NCI-H146 (cell line): ENCODE measurements at regions not wholly inside any gene's neighbourhood (a gene's known extent, or its start where the extent isn't known, plus 50 kb on each side); places are given as distances from the start of the nearest gene placed in this dataset.
"Not testable (repeated sequence)": the region's sequence is repeated elsewhere in the genome, so short reads cannot be mapped to it uniquely, and the experiment has no call there.

Source experiments
- DNase-seq: peaks from one replicate; lab custom pipeline; 2025; lab: John Stamatoyannopoulos, UW

- DNase-seq = no peak
Observed at GRCh38 chr5:91937121-91937520, 554.0 kb upstream of the ARRDC3 start.

DNA sequence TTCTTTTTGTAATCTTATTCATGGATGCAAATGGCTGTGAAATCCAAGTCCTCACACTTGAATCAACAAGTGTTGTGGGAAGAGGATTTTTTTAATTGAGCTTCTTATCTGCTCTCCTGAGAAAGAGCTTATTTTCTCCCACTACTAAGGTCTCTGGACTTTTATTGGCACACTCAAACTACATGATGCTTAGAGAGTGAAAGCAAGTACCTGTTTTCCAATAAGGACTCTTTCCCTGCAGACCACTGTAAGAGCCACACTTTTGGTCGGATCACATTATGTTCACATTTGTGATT lies 546.4 kb upstream of the ARRDC3 start:
- DNase-seq = no peak

DNA sequence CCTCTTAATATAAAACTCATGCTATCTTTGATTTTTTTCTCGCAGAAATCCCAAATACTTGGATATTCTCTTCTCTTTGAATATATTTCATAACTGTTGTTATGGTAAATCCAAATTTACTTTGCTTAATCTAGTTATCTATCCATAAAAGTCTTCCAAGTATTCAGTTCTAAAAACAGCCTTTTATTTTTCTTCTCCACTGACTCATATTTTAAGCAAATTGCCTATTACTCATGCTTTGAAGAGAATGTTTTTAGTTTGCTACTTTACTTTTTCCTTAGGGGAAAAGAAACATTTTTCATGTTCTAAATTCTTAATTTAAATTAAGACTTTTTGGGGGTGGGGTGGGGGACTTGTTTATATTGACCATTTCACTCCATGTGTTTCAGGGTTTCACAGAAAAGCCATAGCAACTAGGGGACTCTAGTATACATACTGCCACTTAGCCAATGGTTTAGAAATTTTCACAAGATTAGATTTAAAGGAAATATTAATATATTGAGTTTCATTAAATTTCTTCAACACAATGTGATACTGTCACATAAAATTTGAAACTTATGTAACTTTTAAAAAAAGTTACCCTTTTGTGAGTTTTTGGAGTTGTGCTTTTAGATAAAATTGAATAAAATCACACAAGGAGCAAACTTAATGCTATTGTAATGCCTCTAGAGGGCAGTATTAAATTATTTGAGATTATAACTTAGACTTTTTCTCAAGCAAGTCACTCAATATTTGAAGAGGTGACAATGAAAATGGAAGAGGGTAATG lies 545.8 kb upstream of the ARRDC3 start:
- peak; percentile 26 for DNase-seq

DNA sequence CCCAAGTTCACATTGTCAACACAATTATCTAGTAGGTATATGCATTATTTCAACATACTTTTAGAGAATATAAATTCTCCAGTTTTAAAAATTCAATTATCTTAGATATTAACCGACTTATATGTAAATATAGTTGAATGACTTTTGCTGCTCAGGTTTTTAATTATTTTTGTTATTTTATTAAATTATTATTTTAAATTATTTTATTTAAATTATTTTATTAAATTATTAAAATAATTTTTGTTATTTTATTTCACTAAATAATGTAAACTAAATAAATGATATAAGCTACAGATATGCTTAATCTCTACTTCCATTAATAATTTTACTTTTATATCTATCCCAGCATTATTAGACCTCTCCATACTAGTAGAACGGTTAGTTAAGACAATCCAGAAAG lies 544.3 kb upstream of the ARRDC3 start:
- DNase-seq = no peak

GRCh38 chr5:91925249-91925648 lies 542.1 kb upstream of the ARRDC3 start:
- no peak for DNase-seq

- DNase-seq = not testable (repeated sequence)
Observed at GRCh38 chr5:91917037-91917814, 534.1 kb upstream of the ARRDC3 start.

DNA sequence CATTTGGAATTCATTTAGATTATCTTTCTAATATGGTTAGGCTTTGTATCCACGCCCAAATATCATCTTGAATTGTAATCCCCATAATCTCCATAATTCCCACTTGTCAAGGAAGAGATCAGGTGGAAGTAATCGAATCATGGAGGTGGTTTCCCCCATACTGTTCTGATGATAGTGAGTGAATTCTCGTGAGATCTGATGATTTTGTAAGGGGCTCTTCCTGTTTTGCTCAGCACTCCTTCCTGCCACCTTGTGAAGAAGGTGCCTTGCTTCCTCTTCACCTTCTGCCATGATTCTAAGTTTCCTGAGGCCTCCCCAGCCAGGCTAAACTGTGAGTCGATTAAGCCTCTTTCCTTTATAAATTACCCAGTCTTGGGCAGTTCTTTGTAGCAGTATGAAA lies 527.5 kb upstream of the ARRDC3 start:
- DNase-seq = no peak

DNA sequence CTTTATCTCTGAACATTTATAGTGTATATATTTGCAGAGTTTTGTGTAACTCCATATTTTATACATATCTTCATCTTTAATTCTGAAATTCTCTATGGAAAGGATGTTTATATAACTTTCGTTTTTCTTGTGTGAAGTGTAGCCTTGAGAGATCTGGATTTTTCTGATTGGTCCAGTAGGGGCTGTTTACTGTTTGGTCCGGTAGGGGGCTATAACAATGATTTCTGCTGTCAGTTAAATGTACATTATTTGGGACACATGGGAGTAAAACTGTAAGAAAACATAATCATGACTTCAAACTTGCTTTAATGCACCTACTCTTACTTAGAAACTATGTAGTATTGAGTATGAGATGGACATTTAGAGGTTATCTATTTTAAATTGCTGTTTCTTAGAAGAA lies 527.1 kb upstream of the ARRDC3 start:
- DNase-seq = no peak

GRCh38 chr5:91906494-91906893 lies 523.4 kb upstream of the ARRDC3 start:
- DNase-seq = no peak

DNA sequence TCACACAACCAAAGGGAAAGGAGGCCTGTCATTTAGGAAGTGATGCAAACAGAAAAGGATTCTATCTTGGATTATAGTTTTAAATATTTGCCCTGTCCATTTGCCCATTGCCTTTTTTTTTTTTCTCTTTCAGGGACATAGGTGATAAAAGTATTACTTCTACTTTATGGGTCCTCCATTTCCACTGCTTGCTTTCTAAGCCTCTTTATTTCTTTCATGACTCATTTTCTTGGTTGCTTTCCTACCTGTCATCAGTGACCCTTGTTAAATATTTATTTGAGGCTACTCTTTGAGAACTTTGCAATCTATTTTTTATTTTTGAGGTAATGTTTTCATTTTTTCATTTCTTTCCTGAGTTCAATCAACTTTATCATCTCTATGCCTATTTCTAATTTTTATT lies 522.9 kb upstream of the ARRDC3 start:
- DNase-seq = no peak

DNA sequence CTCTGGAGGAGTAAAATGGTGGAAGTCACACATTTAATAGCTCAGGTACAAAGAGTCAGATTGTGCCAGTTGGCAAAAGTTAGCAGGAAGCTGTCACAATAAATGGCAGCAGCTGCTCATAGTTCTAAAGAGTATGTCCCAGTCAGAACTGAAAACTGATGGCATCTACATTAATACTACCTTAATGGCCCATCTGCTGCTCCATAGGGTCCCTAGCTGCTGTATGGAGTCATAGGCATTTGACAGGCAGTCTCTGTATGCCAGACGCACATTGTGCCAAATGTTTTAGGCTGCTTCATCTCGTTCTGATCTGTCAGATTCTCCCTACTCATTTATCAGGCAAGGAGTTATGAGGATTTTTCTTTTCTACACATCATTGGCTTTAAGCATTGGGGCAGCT lies 515.8 kb upstream of the ARRDC3 start:
- DNase-seq = no peak

GRCh38 chr5:91898019-91898418 lies 514.9 kb upstream of the ARRDC3 start:
- no peak for DNase-seq

DNA sequence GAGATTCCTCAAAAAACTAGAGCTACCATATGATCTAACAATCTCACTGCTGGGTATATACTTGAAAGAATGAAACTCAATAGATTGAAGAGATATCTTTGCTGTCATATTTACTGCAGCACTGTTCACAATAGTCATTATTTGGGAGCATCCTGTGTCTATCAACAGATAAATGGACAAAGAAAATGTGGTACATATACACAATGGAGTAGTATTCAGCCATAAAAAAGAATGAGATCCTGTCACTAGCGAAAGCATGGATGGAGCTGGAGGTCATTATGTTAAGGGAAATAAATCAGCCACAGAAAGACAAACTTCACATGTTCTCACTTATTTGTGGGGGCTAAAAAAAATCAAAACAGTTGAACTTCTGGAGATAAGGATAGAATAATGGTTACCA lies 505.7 kb upstream of the ARRDC3 start:
- no peak for DNase-seq

DNA sequence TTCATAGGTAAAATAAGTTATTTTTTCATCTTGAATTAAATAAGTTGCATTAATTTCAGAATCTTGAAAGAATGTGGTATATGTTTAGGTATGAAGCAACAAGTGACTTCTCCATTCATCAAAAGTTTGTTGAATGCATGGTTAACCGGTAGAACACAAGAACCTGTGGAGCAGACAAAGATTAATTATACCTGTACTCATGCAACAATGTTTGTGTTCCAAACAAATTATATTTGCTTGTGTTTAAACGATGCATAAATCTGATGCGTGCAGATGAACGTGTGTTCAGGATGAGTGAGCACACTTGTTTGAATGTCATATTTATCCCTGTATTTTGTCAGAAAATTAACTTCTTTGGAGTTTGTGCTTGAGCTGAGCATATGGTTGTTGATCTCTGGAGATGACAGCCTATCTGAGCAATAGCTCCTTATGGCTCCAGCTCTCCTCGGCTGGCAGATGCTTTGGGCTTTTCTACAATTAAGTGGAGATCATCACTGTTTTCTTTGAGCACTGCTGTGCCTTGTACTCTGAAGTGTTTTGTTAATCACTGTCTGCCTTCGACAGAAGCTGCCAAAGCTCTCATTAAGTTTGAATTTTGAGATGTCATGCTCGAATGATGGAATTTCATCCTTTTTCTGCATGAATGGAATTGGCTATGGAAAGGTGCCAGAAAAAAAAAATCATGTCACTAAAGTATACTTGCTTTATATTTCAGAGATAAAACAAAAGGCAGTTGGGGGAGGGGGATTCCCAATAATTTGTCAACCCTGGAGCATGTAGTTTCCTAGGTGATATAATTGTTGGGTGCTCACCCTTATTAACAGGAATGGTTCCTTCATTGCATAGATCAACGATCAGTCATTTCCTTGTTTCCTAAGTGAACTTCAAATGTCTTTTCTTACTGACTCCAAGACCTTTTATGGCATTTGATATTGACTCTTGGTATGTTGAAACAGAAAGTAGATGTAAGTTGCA lies 502.5 kb upstream of the ARRDC3 start:
- peak; percentile 27 for DNase-seq

GRCh38 chr5:91884036-91884435 lies 500.9 kb upstream of the ARRDC3 start:
- no peak for DNase-seq

DNA sequence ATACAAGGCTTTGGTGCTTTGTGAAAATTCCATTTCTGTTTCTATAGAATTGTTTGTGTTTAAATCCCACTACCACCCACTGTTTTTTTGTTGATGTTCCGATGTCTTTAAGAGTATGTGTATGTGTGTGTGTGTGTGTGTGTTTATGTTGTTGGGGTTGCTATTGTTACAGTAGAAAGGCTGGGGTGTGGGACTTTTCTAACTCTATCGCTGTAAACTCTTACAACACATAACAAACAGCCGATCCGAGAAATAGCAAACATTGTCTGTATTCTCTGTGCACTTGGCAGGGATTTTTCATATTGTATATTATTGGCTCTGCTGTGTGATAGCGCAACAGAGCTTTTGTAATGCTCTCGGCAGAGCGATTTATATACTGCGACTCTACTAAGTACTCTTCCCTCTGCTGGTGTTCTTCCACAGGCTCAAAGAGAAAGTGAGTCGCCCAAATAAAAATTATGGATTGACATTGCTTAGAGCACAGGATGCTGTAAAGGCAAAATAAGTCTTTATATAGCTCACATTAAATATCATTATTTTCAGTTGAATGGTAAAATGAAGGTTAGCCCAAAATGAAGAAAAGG lies 492.2 kb upstream of the ARRDC3 start:
- DNase-seq = no peak

DNA sequence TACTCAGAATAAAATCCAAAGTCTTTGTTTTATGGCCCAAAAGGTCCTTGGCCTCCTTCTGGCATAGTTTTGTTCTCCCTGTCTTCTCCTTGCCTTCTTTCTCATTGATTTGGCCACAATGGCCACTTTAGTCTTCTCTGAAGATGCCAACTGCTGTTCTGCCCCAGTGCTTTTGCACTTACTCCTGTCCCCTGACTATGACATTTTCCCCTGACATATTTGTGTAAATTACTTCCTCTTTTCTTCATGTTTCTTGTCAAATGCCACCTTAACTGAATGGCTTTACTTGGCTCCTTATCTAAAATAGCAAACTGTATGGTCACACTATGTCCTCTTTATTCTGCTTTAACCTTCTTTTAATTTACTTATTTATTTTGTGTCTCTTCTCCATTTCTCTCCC lies 484.7 kb upstream of the ARRDC3 start:
- DNase-seq = no peak

- DNase-seq = no peak
Observed at GRCh38 chr5:91865915-91866314, 482.8 kb upstream of the ARRDC3 start.

GRCh38 chr5:91864962-91865361 lies 481.8 kb upstream of the ARRDC3 start:
- DNase-seq = no peak

DNA sequence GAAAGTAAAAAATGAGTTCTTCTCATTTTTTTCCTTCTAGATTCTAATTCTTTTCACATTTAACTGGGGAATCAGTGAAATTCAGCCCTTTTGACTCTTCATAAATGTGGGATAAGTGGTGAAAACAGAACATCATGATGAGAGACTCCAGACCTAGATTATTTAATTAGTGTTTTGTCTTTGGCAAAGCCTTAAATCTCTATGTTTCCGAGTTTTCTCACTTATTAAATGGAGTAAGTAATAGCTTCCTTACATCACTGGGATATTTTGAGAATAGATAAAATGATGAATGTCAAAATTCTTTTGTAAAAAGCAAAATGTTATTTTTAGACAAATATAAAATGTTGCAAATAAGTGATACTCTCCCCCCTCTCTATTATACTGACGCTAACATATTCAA lies 468.6 kb upstream of the ARRDC3 start:
- no peak for DNase-seq

GRCh38 chr5:91850031-91850430 lies 466.9 kb upstream of the ARRDC3 start:
- DNase-seq = no peak

DNA sequence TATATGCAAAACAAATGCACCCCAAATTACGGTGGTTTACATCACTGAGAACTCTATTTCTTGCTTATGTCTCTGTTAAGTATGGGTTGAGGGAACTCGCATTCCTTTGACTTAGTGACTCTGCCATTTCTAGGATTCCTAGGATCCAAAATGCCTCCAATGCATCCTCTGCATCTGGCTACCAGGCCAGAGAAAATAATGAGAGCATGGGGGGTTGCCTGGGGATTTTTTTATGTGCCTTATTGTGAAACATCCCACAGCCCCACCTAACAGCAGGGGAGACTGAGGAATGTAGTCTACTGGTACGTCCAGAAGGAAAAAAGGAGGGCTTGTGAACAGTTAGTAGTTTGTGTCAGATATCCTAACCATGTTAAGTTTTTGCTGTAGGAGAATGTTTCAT lies 466.0 kb upstream of the ARRDC3 start:
- no peak for DNase-seq
